DOHH2 (cell line): ENCODE measurements at regions not wholly inside any gene's neighbourhood (a gene's known extent, or its start where the extent isn't known, plus 50 kb on each side); places are given as distances from the start of the nearest gene placed in this dataset.

Experiments
- CTCF ChIP-seq: fragments of 200-600 bp; sonication (generic); IDR thresholded peaks from one replicate; pipeline ENCODE4 v1.5.1; 2014; ENCODE audit warnings: antibody characterized with exemption, mild to moderate bottlenecking, low read depth, low read length; ENCODE audit not compliant: poor library complexity, severe bottlenecking
- EZH2phosphoT487 ChIP-seq: fragments of 200-600 bp; sonication (generic); IDR thresholded peaks from 2 replicates; pipeline ENCODE4 v1.6.1; 2017; ENCODE audit warnings: borderline replicate concordance, mild to moderate bottlenecking, antibody characterized with exemption, low read length, moderate library complexity, mixed read lengths

DNA sequence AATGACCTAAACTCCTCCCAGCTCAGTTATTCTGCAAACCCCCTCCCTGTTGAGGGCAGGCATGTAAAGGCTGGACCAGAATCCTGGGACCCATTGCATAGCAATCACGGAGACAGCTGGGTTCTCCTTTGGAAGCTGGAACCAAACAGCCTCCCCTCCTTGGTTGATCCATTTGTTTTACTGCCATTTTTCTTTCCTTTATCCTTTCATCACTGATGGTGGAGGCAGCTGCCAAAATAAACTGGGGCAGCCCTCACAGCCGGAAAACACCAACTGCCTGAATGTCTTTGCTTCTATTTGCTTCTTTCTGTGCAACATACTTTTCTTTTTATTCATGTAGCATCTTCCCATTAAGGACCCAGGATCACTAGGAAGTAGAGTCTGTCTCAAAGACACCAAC lies 150.0 kb upstream of the SYT13 start:
- no peak for TF ChIP-seq CTCF
- no peak for TF ChIP-seq EZH2phosphoT487
